CD8-positive, alpha-beta memory T cell (primary cell): ENCODE measurements at regions not wholly inside any gene's neighbourhood (a gene's known extent, or its start where the extent isn't known, plus 50 kb on each side); places are given as distances from the start of the nearest gene placed in this dataset.

Experiments used
- CTCF ChIA-PET: fragments of 350-600 bp; sonication (Branson Sonifier 250); formaldehyde crosslinking; loops from one replicate; lab custom pipeline; 2021; ENCODE audit warnings: antibody characterized with exemption; lab: Charles Lee
- POLR2A ChIA-PET: fragments of 350-600 bp; sonication (Branson Sonifier 250); formaldehyde crosslinking; loops from one replicate; lab custom pipeline; 2021; ENCODE audit warnings: antibody characterized with exemption; lab: Charles Lee
- DNase-seq, 5 donors: peaks; one replicate each; pipeline versions ENCODE4 v3.0.0 to v3.0.0-alpha.2; 2020 to 2022; ENCODE audit warnings: mixed read lengths in 1 of 5
- H3K27ac ChIP-seq: one replicate; pipeline ENCODE4 v1.7.0; 2013; ENCODE audit warnings: low read depth, mild to moderate bottlenecking, low read length, moderate library complexity
- H3K27me3 ChIP-seq: 2 replicates; pipeline ENCODE4 v1.7.0; 2013; ENCODE audit warnings: low read length, mild to moderate bottlenecking; ENCODE audit not compliant: insufficient read depth, poor library complexity, severe bottlenecking
- H3K36me3 ChIP-seq: 2 replicates; pipeline ENCODE4 v1.7.0; 2013; ENCODE audit warnings: mild to moderate bottlenecking, low read length, moderate library complexity; ENCODE audit not compliant: insufficient read depth
- H3K4me1 ChIP-seq: 2 replicates; pipeline ENCODE4 v1.7.0; 2013; ENCODE audit warnings: mild to moderate bottlenecking, low read length, moderate library complexity; ENCODE audit not compliant: insufficient read depth
- H3K4me3 ChIP-seq: 2 replicates; pipeline ENCODE4 v1.7.0; 2013; ENCODE audit warnings: mild to moderate bottlenecking, low read length
- H3K9me3 ChIP-seq: 2 replicates; pipeline ENCODE4 v1.7.0; 2013; ENCODE audit warnings: mild to moderate bottlenecking, low read length
- H3K27ac Mint-ChIP-seq, 8 donors: one replicate each; pipeline ENCODE4 v1.8.0; 2020 to 2021; ENCODE audit warnings: mixed read lengths in 8 of 8, mild to moderate bottlenecking in 6 of 8, inconsistent platforms in 3 of 8, moderate library complexity in 3 of 8
- H3K27me3 Mint-ChIP-seq, 2 donors: one replicate each; pipeline ENCODE4 v1.8.0; 2020 to 2021; ENCODE audit warnings: mixed read lengths in 2 of 2, mild to moderate bottlenecking in 1 of 2, moderate library complexity in 1 of 2
- H3K36me3 Mint-ChIP-seq, 3 donors: one replicate each; pipeline ENCODE4 v1.8.0; 2020 to 2021; ENCODE audit warnings: mixed read lengths in 3 of 3, inconsistent platforms in 1 of 3, mild to moderate bottlenecking in 1 of 3
- H3K4me1 Mint-ChIP-seq, 3 donors: one replicate each; pipeline ENCODE4 v1.8.0; 2020 to 2021; ENCODE audit warnings: mixed read lengths in 3 of 3, inconsistent platforms in 1 of 3, mild to moderate bottlenecking in 1 of 3
- H3K4me3 Mint-ChIP-seq, 7 donors: one replicate each; pipeline ENCODE4 v1.8.0; 2020 to 2021; ENCODE audit warnings: mixed read lengths in 7 of 7, mild to moderate bottlenecking in 6 of 7, moderate library complexity in 4 of 7, inconsistent platforms in 2 of 7
- H3K9me3 Mint-ChIP-seq, 5 donors: one replicate each; pipeline ENCODE4 v1.8.0; 2020 to 2022; ENCODE audit warnings: mixed read lengths in 5 of 5, mild to moderate bottlenecking in 3 of 5, moderate library complexity in 2 of 5, inconsistent platforms in 1 of 5

GRCh38 chr3:95607926-95608325, 1206.5 kb upstream of the EPHA6 start:
- no peak for DNase-seq
- H3K4me3 Mint-ChIP-seq: no peak overlapping the region
- no peaks in the 10 kb centered on the region for H3K4me1 Mint-ChIP-seq
- no peak overlapping the region for H3K27ac Mint-ChIP-seq
- H3K36me3 Mint-ChIP-seq: peaks cover 0 to 3% (median 0%) of the 10 kb centered on the region in 3 donors
- no peaks in the 10 kb centered on the region for H3K9me3 ChIP-seq
- no peaks in the 10 kb centered on the region for H3K4me1 ChIP-seq
- H3K4me3 ChIP-seq: no peak overlapping the region
- H3K27me3 Mint-ChIP-seq: no peaks in the 10 kb centered on the region
- H3K36me3 ChIP-seq: no peaks in the 10 kb centered on the region
- CTCF ChIA-PET: no interaction called here
- POLR2A ChIA-PET: no interaction called here
- H3K27me3 ChIP-seq: no peaks in the 10 kb centered on the region
- peaks cover 9 to 26% (median 22%) of the 10 kb centered on the region in 5 donors for H3K9me3 Mint-ChIP-seq
- no peak overlapping the region for H3K27ac ChIP-seq

- Mint-ChIP-seq H3K27me3 (no peaks in the 10 kb centered on the region), H3K9me3 (peaks cover 9 to 23% (median 21%) of the 10 kb centered on the region in 5 donors), H3K27ac (no peak overlapping the region), H3K4me1 (no peaks in the 10 kb centered on the region), H3K36me3 (peaks cover 0 to 3% (median 0%) of the 10 kb centered on the region in 3 donors), H3K4me3 (no peak overlapping the region)
- H3K36me3 ChIP-seq: no peaks in the 10 kb centered on the region
- no peaks in the 10 kb centered on the region for H3K9me3 ChIP-seq
- no peak for DNase-seq
- POLR2A ChIA-PET: no interaction called here
- H3K4me3 ChIP-seq: no peak overlapping the region
- H3K27ac ChIP-seq: no peak overlapping the region
- CTCF ChIA-PET: no interaction called here
- H3K4me1 ChIP-seq: no peaks in the 10 kb centered on the region
- H3K27me3 ChIP-seq: no peaks in the 10 kb centered on the region
Observed at GRCh38 chr3:95609411-95609810, 1205.0 kb upstream of the EPHA6 start.

GRCh38 chr3:95612611-95613010, 1201.8 kb upstream of the EPHA6 start:
- Mint-ChIP-seq H3K9me3 (peaks cover 6 to 18% (median 12%) of the 10 kb centered on the region in 5 donors), H3K27me3 (no peaks in the 10 kb centered on the region), H3K4me3 (no peak overlapping the region), H3K27ac (no peak overlapping the region), H3K36me3 (no peaks in the 10 kb centered on the region), H3K4me1 (no peaks in the 10 kb centered on the region)
- no peaks in the 10 kb centered on the region for H3K27me3 ChIP-seq
- H3K9me3 ChIP-seq: no peaks in the 10 kb centered on the region
- H3K4me3 ChIP-seq: no peak overlapping the region
- ChIA-PET POLR2A (no interaction called here), CTCF (no interaction called here)
- H3K36me3 ChIP-seq: no peaks in the 10 kb centered on the region
- no peaks in the 10 kb centered on the region for H3K4me1 ChIP-seq
- no peak overlapping the region for H3K27ac ChIP-seq
- DNase-seq: no peak

GRCh38 chr3:95613993-95614392, 1200.4 kb upstream of the EPHA6 start:
- Mint-ChIP-seq H3K4me1 (no peaks in the 10 kb centered on the region), H3K36me3 (no peaks in the 10 kb centered on the region), H3K27me3 (no peaks in the 10 kb centered on the region), H3K4me3 (no peak overlapping the region), H3K27ac (no peak overlapping the region), H3K9me3 (peaks cover 2 to 13% (median 7%) of the 10 kb centered on the region in 5 donors)
- no peak for DNase-seq
- POLR2A ChIA-PET: no interaction called here
- Histone ChIP-seq H3K27ac (no peak overlapping the region), H3K4me1 (no peaks in the 10 kb centered on the region), H3K9me3 (no peaks in the 10 kb centered on the region), H3K36me3 (no peaks in the 10 kb centered on the region), H3K4me3 (no peak overlapping the region), H3K27me3 (no peaks in the 10 kb centered on the region)
- CTCF ChIA-PET: no interaction called here

- H3K4me3 Mint-ChIP-seq: no peak overlapping the region
- POLR2A ChIA-PET: no interaction called here
- DNase-seq: no peak
Observed at GRCh38 chr3:95615592-95616310, 1198.6 kb upstream of the EPHA6 start.

GRCh38 chr3:95626107-95626506, 1188.3 kb upstream of the EPHA6 start:
- Mint-ChIP-seq H3K27ac (no peak overlapping the region), H3K36me3 (no peaks in the 10 kb centered on the region)
- CTCF ChIA-PET: interaction anchor here (0.6 kb wide), 1 partner anchor 175 kb away, joined by 3 read pairs; no protein-coding TSS in a partner anchor

More at GRCh38 chr3:95615592-95616310, 1198.6 kb upstream of the EPHA6 start:
- Histone ChIP-seq H3K27ac (no peak overlapping the region), H3K27me3 (no peaks in the 10 kb centered on the region), H3K9me3 (no peaks in the 10 kb centered on the region), H3K4me3 (no peak overlapping the region), H3K36me3 (no peaks in the 10 kb centered on the region), H3K4me1 (no peaks in the 10 kb centered on the region)
- Mint-ChIP-seq H3K4me1 (no peaks in the 10 kb centered on the region), H3K27ac (no peak overlapping the region), H3K27me3 (no peaks in the 10 kb centered on the region), H3K9me3 (peaks cover 0 to 8% (median 2%) of the 10 kb centered on the region in 5 donors), H3K36me3 (no peaks in the 10 kb centered on the region)
- CTCF ChIA-PET: no interaction called here

GRCh38 chr3:95627293-95627692, 1187.1 kb upstream of the EPHA6 start:
- Mint-ChIP-seq H3K4me1 (no peaks in the 10 kb centered on the region), H3K36me3 (no peaks in the 10 kb centered on the region), H3K27ac (no peak overlapping the region), H3K27me3 (no peaks in the 10 kb centered on the region), H3K9me3 (peaks cover 0 to 3% (median 0%) of the 10 kb centered on the region in 5 donors), H3K4me3 (no peak overlapping the region)
- no peak for DNase-seq
- H3K4me3 ChIP-seq: no peak overlapping the region
- H3K27ac ChIP-seq: no peak overlapping the region
- H3K36me3 ChIP-seq: no peaks in the 10 kb centered on the region
- no peaks in the 10 kb centered on the region for H3K9me3 ChIP-seq
- no peaks in the 10 kb centered on the region for H3K4me1 ChIP-seq
- ChIA-PET POLR2A (interaction anchor here (0.6 kb wide), 1 partner anchor 1363 kb away, joined by 8 read pairs; no protein-coding TSS in a partner anchor), CTCF (no interaction called here)
- no peaks in the 10 kb centered on the region for H3K27me3 ChIP-seq

More at GRCh38 chr3:95626107-95626506, 1188.3 kb upstream of the EPHA6 start:
- DNase-seq: no peak
- Mint-ChIP-seq H3K4me3 (no peak overlapping the region), H3K27me3 (no peaks in the 10 kb centered on the region), H3K4me1 (no peaks in the 10 kb centered on the region), H3K9me3 (peaks cover 0 to 3% (median 0%) of the 10 kb centered on the region in 5 donors)
- Histone ChIP-seq H3K9me3 (no peaks in the 10 kb centered on the region), H3K27ac (no peak overlapping the region), H3K4me3 (no peak overlapping the region), H3K4me1 (no peaks in the 10 kb centered on the region), H3K27me3 (no peaks in the 10 kb centered on the region), H3K36me3 (no peaks in the 10 kb centered on the region)
- POLR2A ChIA-PET: no interaction called here

GRCh38 chr3:95627697-95628096, 1186.7 kb upstream of the EPHA6 start:
- Histone ChIP-seq H3K9me3 (no peaks in the 10 kb centered on the region), H3K4me1 (no peaks in the 10 kb centered on the region), H3K36me3 (no peaks in the 10 kb centered on the region), H3K4me3 (no peak overlapping the region), H3K27me3 (no peaks in the 10 kb centered on the region), H3K27ac (no peak overlapping the region)
- Mint-ChIP-seq H3K27ac (no peak overlapping the region), H3K4me1 (no peaks in the 10 kb centered on the region), H3K36me3 (no peaks in the 10 kb centered on the region), H3K27me3 (no peaks in the 10 kb centered on the region), H3K4me3 (no peak overlapping the region), H3K9me3 (peaks cover 0 to 3% (median 0%) of the 10 kb centered on the region in 5 donors)
- ChIA-PET CTCF (no interaction called here), POLR2A (no interaction called here)
- DNase-seq: no peak
